CD14-positive monocyte (primary cell): ENCODE measurements at regions not wholly inside any gene's neighbourhood (a gene's known extent, or its start where the extent isn't known, plus 50 kb on each side); places are given as distances from the start of the nearest gene placed in this dataset.

Source experiments
- DNase-seq, 3 donors: peaks; one replicate each; pipeline ENCODE4 v3.0.0-alpha.2; 2011 to 2022
- H2AFZ ChIP-seq: 2 replicates; pipeline ENCODE4 v1.6.0; 2012; ENCODE audit warnings: mild to moderate bottlenecking, low read depth, low read length, inconsistent platforms; ENCODE audit not compliant: insufficient read depth, poor library complexity, severe bottlenecking
- H3K27ac ChIP-seq, 2 donors: 1 replicate in 1 of 2; 2 replicates in 1 of 2; pipeline ENCODE4 v1.5.1; 2012 to 2013; ENCODE audit warnings: low read length in 2 of 2, control low read depth in 1 of 2, inconsistent platforms in 1 of 2, low read depth in 1 of 2, mild to moderate bottlenecking in 1 of 2
- H3K27me3 ChIP-seq, 2 donors: one replicate each; pipeline versions ENCODE4 v1.6.0 to v1.6.1; 2011 to 2013; ENCODE audit warnings: low read length in 2 of 2; ENCODE audit not compliant: control insufficient read depth in 2 of 2, insufficient read depth in 2 of 2
- H3K36me3 ChIP-seq, 2 donors: replicated peaks in 1 of 2; 1 replicate in 1 of 2; 2 replicates in 1 of 2; pipeline versions ENCODE4 v1.5.1 to v1.6.1; 2012 to 2013; ENCODE audit warnings: low read length in 2 of 2, control low read depth in 1 of 2, inconsistent platforms in 1 of 2, mild to moderate bottlenecking in 1 of 2; ENCODE audit not compliant: insufficient read depth in 2 of 2, control insufficient read depth in 1 of 2
- H3K4me1 ChIP-seq, 2 donors: 1 replicate in 1 of 2; 2 replicates in 1 of 2; pipeline versions ENCODE4 v1.5.1 to v1.6.1; 2012 to 2013; ENCODE audit warnings: low read length in 2 of 2, control low read depth in 1 of 2, inconsistent platforms in 1 of 2, mild to moderate bottlenecking in 1 of 2, moderate library complexity in 1 of 2; ENCODE audit not compliant: insufficient read depth in 2 of 2, control insufficient read depth in 1 of 2
- H3K4me2 ChIP-seq: replicated peaks from 2 replicates; pipeline ENCODE3; 2012; ENCODE audit warnings: low read length, moderate library complexity, mild to moderate bottlenecking; ENCODE audit not compliant: poor library complexity, severe bottlenecking; ENCODE audit errors: extremely low read depth
- H3K4me3 ChIP-seq, 3 experiments: fragments of 200-600 bp in 1 of 3; sonication (generic) in 1 of 3; replicated peaks in 1 of 3; 1 replicate in 2 of 3; 2 replicates in 1 of 3; pipeline ENCODE4 v1.5.1; 2011 to 2013; ENCODE audit warnings: low read length in 3 of 3, mild to moderate bottlenecking in 3 of 3, control low read depth in 2 of 3, low read depth in 2 of 3, inconsistent platforms in 1 of 3, moderate library complexity in 1 of 3
- H3K79me2 ChIP-seq: 2 replicates; pipeline ENCODE4 v1.6.0; 2012; ENCODE audit warnings: mild to moderate bottlenecking, control low read depth, inconsistent platforms, low read length, moderate library complexity; ENCODE audit not compliant: insufficient read depth
- H3K9ac ChIP-seq: 2 replicates; pipeline ENCODE4 v1.6.0; 2017; ENCODE audit warnings: low read length, mild to moderate bottlenecking; ENCODE audit not compliant: insufficient read depth, poor library complexity, severe bottlenecking
- H3K9me3 ChIP-seq, 2 donors: replicated peaks in 1 of 2; 1 replicate in 1 of 2; 2 replicates in 1 of 2; pipeline versions ENCODE4 v1.5.1 to v1.6.1; 2012 to 2013; ENCODE audit warnings: low read length in 2 of 2, control low read depth in 1 of 2; ENCODE audit not compliant: control insufficient read depth in 1 of 2, insufficient read depth in 1 of 2
- H4K20me1 ChIP-seq: 2 replicates; pipeline ENCODE4 v1.6.0; 2012; ENCODE audit warnings: mild to moderate bottlenecking, low read length, control low read depth, moderate library complexity; ENCODE audit not compliant: insufficient read depth
- H3K27ac Mint-ChIP-seq, 7 donors: one replicate each; pipeline ENCODE4 v1.8.0; 2020; ENCODE audit warnings: mild to moderate bottlenecking in 7 of 7, mixed read lengths in 7 of 7, moderate library complexity in 6 of 7, inconsistent platforms in 2 of 7
- H3K27me3 Mint-ChIP-seq, 3 donors: one replicate each; pipeline ENCODE4 v1.8.0; 2021 to 2022; ENCODE audit warnings: low read depth in 3 of 3, mild to moderate bottlenecking in 3 of 3, mixed read lengths in 3 of 3, moderate library complexity in 3 of 3, inconsistent platforms in 1 of 3
- H3K36me3 Mint-ChIP-seq, 2 donors: one replicate each; pipeline ENCODE4 v1.8.0; 2020; ENCODE audit warnings: mixed read lengths in 2 of 2, inconsistent platforms in 1 of 2, mild to moderate bottlenecking in 1 of 2
- H3K4me1 Mint-ChIP-seq: one replicate; pipeline ENCODE4 v1.8.0; 2020; ENCODE audit warnings: mild to moderate bottlenecking, mixed read lengths
- H3K4me3 Mint-ChIP-seq, 2 donors: one replicate each; pipeline ENCODE4 v1.8.0; 2020; ENCODE audit warnings: mild to moderate bottlenecking in 2 of 2, mixed read lengths in 2 of 2, moderate library complexity in 1 of 2
- H3K9me3 Mint-ChIP-seq, 7 donors: one replicate each; pipeline ENCODE4 v1.8.0; 2020 to 2022; ENCODE audit warnings: mixed read lengths in 7 of 7, mild to moderate bottlenecking in 6 of 7, moderate library complexity in 6 of 7, inconsistent platforms in 2 of 7
- WGBS: methylation state at CpG from one replicate; pipeline ENCODE4 v1.1.5; 2013; ENCODE audit warnings: missing lambda C conversion rate; ENCODE audit not compliant: insufficient coverage; 5-methylcytosine and 5-hydroxymethylcytosine counted together
- intact Hi-C, 2 donors: fragments of 100-400 bp; cut with micrococcal nuclease; formaldehyde crosslinking; loops; one replicate each; pipeline versions ENCODE4 v1.15.0 to v1.15.1; 2023
- TF ChIP-seq, protein P1 (sequence below): fragments of 200-600 bp; IDR thresholded peaks from one replicate; pipeline ENCODE4 v1.8.0; 2022; ENCODE audit warnings: antibody characterized with exemption, mild to moderate bottlenecking

DNA sequence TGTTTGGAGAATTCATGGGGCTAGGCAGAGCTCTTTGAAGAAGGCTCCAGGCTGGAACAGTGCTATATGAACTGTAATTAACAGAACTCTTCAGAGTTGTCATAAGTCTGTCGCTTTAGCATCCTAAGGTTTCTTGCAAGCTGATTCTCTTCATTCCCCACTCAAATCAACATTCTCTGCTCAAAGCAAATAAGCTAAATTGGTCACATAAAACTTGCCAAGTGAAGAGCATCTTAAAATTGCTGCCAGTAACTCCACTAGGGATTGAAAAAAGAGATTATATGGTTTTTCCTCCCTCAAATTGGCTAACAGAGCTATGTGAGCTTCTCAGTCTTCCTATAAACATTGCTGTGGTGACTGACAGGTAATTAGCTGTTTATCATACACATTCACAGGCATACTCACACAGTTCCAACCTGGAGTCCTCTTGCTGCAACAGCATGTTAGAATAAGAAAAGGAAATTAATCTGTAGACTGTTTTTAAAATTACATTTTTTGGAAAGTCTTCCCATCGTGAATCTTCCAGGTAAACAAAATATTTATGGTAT, 298.5 kb upstream of the ATP10B start:
- Histone ChIP-seq H3K36me3 (no peaks in the 10 kb centered on the region), H3K4me1 (no peaks in the 10 kb centered on the region), H3K27ac (no peak overlapping the region), H4K20me1 (no peaks in the 10 kb centered on the region), H3K4me2 (no peak overlapping the region), H3K9ac (no peak overlapping the region), H3K4me3 (no peak overlapping the region), H3K79me2 (no peaks in the 10 kb centered on the region), H2AFZ (no peak overlapping the region), H3K9me3 (no peaks in the 10 kb centered on the region), H3K27me3 (no peaks in the 10 kb centered on the region)
- DNase-seq, result no peak
- TF ChIP-seq, protein P1, sequence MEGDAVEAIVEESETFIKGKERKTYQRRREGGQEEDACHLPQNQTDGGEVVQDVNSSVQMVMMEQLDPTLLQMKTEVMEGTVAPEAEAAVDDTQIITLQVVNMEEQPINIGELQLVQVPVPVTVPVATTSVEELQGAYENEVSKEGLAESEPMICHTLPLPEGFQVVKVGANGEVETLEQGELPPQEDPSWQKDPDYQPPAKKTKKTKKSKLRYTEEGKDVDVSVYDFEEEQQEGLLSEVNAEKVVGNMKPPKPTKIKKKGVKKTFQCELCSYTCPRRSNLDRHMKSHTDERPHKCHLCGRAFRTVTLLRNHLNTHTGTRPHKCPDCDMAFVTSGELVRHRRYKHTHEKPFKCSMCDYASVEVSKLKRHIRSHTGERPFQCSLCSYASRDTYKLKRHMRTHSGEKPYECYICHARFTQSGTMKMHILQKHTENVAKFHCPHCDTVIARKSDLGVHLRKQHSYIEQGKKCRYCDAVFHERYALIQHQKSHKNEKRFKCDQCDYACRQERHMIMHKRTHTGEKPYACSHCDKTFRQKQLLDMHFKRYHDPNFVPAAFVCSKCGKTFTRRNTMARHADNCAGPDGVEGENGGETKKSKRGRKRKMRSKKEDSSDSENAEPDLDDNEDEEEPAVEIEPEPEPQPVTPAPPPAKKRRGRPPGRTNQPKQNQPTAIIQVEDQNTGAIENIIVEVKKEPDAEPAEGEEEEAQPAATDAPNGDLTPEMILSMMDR, result no peak
- H3K9me3 Mint-ChIP-seq, result peaks cover 0 to 3% (median 1%) of the 10 kb centered on the region in 7 donors
- H3K4me1 Mint-ChIP-seq, result no peaks in the 10 kb centered on the region
- H3K36me3 Mint-ChIP-seq, result no peaks in the 10 kb centered on the region
- no peak overlapping the region for H3K27ac Mint-ChIP-seq
- no peaks in the 10 kb centered on the region for H3K27me3 Mint-ChIP-seq
- no peak overlapping the region for H3K4me3 Mint-ChIP-seq
- WGBS, result no CpG with 5 or more reads among the region's 2 CpGs
- intact Hi-C loops, result no loop called here

DNA sequence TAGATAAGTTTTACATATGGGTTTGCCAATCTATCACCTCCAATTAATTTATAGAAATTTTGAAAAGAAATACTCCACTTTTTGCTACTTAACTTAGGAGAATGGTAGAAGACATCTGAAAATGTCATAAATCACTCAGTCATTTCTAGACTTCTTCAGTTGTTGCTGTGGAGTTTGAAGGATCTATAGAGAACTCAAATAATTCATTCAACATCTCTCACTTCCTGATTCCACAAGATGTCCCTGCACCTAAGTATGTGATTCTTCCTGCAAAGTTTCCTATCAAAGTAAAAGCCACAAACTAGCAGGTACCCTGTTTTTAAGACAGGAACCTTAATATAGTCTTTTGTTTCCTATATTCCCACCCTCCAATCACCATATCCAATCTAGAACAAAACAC, 297.1 kb upstream of the ATP10B start:
- DNase-seq, result no peak
- Mint-ChIP-seq H3K27me3 (no peaks in the 10 kb centered on the region), H3K4me1 (no peaks in the 10 kb centered on the region), H3K4me3 (no peak overlapping the region), H3K36me3 (no peaks in the 10 kb centered on the region), H3K27ac (no peak overlapping the region), H3K9me3 (peaks cover 0 to 3% (median 0%) of the 10 kb centered on the region in 7 donors)
- intact Hi-C loops, result no loop called here
- H3K4me1 ChIP-seq, result no peaks in the 10 kb centered on the region
- H3K79me2 ChIP-seq, result no peaks in the 10 kb centered on the region
- H3K36me3 ChIP-seq, result no peaks in the 10 kb centered on the region
- no peaks in the 10 kb centered on the region for H3K27me3 ChIP-seq
- no peak overlapping the region for H2AFZ ChIP-seq
- H3K4me2 ChIP-seq, result no peak overlapping the region
- no peak overlapping the region for H3K4me3 ChIP-seq
- TF ChIP-seq, protein P1, result no peak
- no peaks in the 10 kb centered on the region for H4K20me1 ChIP-seq
- no peaks in the 10 kb centered on the region for H3K9me3 ChIP-seq
- no peak overlapping the region for H3K27ac ChIP-seq
- H3K9ac ChIP-seq, result no peak overlapping the region
